ENCODE measurements at regions not wholly inside any gene's neighbourhood (a gene's known extent, or its start where the extent isn't known, plus 50 kb on each side); places are given as distances from the start of the nearest gene placed in this dataset.

GRCh38 chr3:64355401-64355807, 130.1 kb upstream of the PRICKLE2 start:
- no peak for TF ChIP-seq CTCF (IDR thresholded peaks at IDR 0.05; ENCODE audit: control extremely low read depth, extremely low read depth, low read depth, missing control alignments)
- ChIA-PET CTCF (interaction anchor here (0.8 kb wide), 1 partner anchor 10 kb away, joined by 5 read pairs; no protein-coding TSS in a partner anchor), POLR2A (no interaction called here)
- DNase-seq (ENCODE audit: extremely low spot score) = no peak

- POLR2A ChIA-PET = no interaction called here
- DNase-seq (ENCODE audit: extremely low spot score) = no peak
- no peak for TF ChIP-seq CTCF (IDR thresholded peaks at IDR 0.05; ENCODE audit: control extremely low read depth, extremely low read depth, low read depth, missing control alignments)
- CTCF ChIA-PET = interaction anchor here (1.3 kb wide), 1 partner anchor 11 kb away, joined by 3 read pairs; no protein-coding TSS in a partner anchor
Observed at GRCh38 chr3:64354956-64355355, 129.7 kb upstream of the PRICKLE2 start.

DNA sequence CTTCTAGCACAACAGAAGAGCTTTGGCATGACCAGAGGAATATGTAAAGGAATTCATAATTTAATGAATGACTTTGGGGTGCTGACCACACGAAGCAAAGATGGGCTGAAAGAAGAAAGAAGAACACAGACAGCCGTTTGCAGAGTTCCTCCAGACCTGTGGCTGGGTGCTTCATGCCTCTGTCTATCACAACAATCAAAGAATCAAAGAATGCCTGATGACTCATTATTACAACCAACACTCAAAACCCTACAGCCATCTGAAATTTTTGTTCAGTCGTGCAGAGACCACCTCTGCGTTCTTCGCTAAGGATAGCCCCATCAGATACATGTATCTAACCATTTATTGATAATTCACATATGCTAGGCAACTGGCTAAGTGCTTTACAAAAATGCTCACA, 129.0 kb upstream of the PRICKLE2 start:
- DNase-seq (ENCODE audit: extremely low spot score) = no peak
- ChIA-PET CTCF (interaction anchor here (1.3 kb wide), 1 partner anchor 11 kb away, joined by 3 read pairs; no protein-coding TSS in a partner anchor), POLR2A (no interaction called here)
- TF ChIP-seq CTCF (IDR thresholded peaks at IDR 0.05; ENCODE audit: control extremely low read depth, extremely low read depth, low read depth, missing control alignments) = no peak

GRCh38 chr3:64353226-64353625, 128.0 kb upstream of the PRICKLE2 start:
- ChIA-PET CTCF (no interaction called here), POLR2A (no interaction called here)
- no peak for TF ChIP-seq CTCF (IDR thresholded peaks at IDR 0.05; ENCODE audit: control extremely low read depth, extremely low read depth, low read depth, missing control alignments)
- no peak for DNase-seq (ENCODE audit: extremely low spot score)

- CTCF ChIA-PET = interaction anchor here (0.9 to 1.4 kb wide), 2 partner anchors 17 to 19 kb away, joined by 3 read pairs; no protein-coding TSS in a partner anchor
- no peak for TF ChIP-seq CTCF (IDR thresholded peaks at IDR 0.05; ENCODE audit: control extremely low read depth, extremely low read depth, low read depth, missing control alignments)
- no peak for DNase-seq (ENCODE audit: extremely low spot score)
- POLR2A ChIA-PET = no interaction called here
Observed at GRCh38 chr3:64352639-64352992, 127.3 kb upstream of the PRICKLE2 start.

DNA sequence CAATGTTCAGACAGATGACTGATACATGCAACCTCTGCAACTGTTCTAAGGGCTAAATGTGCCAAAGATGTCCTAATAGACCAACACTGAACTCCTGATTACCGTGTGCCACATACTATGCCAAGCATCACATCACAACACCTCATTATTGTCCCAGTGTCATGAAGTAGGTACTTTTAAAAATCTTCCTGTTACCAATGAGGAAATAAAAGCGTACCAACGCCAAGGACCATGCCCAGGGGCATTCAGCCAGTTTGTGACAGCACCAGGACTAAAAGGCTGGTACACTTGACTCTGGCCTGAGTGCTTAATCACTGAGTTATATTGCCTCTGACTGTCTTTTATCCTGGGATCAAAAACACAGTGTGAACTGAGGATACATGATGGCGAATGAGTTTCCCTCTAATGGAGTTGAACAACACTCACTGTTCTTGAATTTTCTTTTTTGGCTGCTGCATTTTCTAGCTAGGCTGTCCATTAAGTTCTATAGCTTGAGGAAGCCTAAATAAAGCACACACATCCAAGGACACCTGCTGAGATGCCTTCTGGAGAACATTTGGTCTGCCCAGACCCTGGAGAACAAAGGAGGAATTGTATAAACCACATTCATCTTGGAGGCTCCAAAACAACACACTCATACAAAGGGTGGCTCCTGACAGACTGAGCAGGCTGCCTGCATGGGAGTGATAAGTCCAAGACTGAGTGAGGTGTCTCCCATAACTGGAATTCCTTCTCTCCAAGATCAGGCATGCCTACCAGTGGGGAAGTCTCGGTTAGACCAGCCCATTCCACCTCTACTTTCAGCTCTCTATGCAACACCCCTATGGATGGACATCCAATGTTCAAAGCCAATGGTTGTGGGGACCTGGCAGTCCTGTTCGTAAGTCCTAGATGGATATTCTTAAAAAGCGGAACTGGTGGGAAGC, 126.7 kb upstream of the PRICKLE2 start:
- ChIA-PET POLR2A (no interaction called here), CTCF (interaction anchor here (0.9 to 1.4 kb wide), 2 partner anchors 18 to 19 kb away, joined by 3 read pairs; no protein-coding TSS in a partner anchor)
- no peak for TF ChIP-seq CTCF (IDR thresholded peaks at IDR 0.05; ENCODE audit: control extremely low read depth, extremely low read depth, low read depth, missing control alignments)
- no peak for DNase-seq (ENCODE audit: extremely low spot score)
